H1 (cell line): ENCODE measurements at regions not wholly inside any gene's neighbourhood (a gene's known extent, or its start where the extent isn't known, plus 50 kb on each side); places are given as distances from the start of the nearest gene placed in this dataset.

Source experiments
- ASH2L ChIP-seq: fragments of 200-600, 300-600 bp; sonication (generic); IDR thresholded peaks from one replicate; pipeline ENCODE4 v1.7.1; 2017; ENCODE audit warnings: low read length
- CTCF ChIP-seq, 3 experiments: IDR thresholded peaks; 1 replicate in 2 of 3; 2 replicates in 1 of 3; pipeline versions ENCODE4 v1.5.1 to v1.6.1; 2011; ENCODE audit warnings: low read length in 3 of 3, mild to moderate bottlenecking in 3 of 3, inconsistent platforms in 2 of 3, low read depth in 1 of 3, moderate library complexity in 1 of 3; ENCODE audit not compliant: insufficient read depth in 1 of 3; ENCODE audit errors: control extremely low read depth in 1 of 3
- EP300 ChIP-seq, 2 experiments: IDR thresholded peaks; 1 replicate in 1 of 2; 2 replicates in 1 of 2; pipeline ENCODE4 v1.6.1; 2011 to 2012; ENCODE audit warnings: low read depth in 2 of 2, low read length in 2 of 2, mild to moderate bottlenecking in 2 of 2, borderline replicate concordance in 1 of 2, inconsistent platforms in 1 of 2, moderate library complexity in 1 of 2
- EZH2 ChIP-seq: fragments of 200-600 bp; sonication (generic); IDR thresholded peaks from 2 replicates; pipeline ENCODE4 v1.7.1; 2012; ENCODE audit warnings: low read depth, mild to moderate bottlenecking, moderate library complexity, low read length, inconsistent platforms; ENCODE audit not compliant: severe bottlenecking
- POLR2A ChIP-seq, 2 experiments: IDR thresholded peaks; 1 replicate in 1 of 2; 2 replicates in 1 of 2; pipeline ENCODE4 v1.6.1; 2011; ENCODE audit warnings: low read depth in 2 of 2, low read length in 2 of 2, mild to moderate bottlenecking in 2 of 2; ENCODE audit errors: control extremely low read depth in 1 of 2
- POLR2AphosphoS5 ChIP-seq: IDR thresholded peaks from 2 replicates; pipeline ENCODE4 v1.6.1; 2011; ENCODE audit warnings: low read depth, low read length
- SIN3A ChIP-seq, 2 experiments: IDR thresholded peaks in 1 of 2; conservative IDR thresholded peaks in 1 of 2; 2 replicates each; pipeline ENCODE4 v1.6.1; 2011 to 2012; ENCODE audit warnings: low read length in 2 of 2, improper control_type of control experiment in 1 of 2, low read depth in 1 of 2, mild to moderate bottlenecking in 1 of 2
- TAF1 ChIP-seq: IDR thresholded peaks from 2 replicates; pipeline ENCODE4 v1.6.1; 2011; ENCODE audit warnings: mild to moderate bottlenecking, low read depth, low read length
- USF2 ChIP-seq: IDR thresholded peaks from 2 replicates; pipeline ENCODE4 v1.6.1; 2011; ENCODE audit warnings: low read length, improper control_type of control experiment

- no peak for TF ChIP-seq ASH2L
- TF ChIP-seq TAF1, result no peak
- no peak for TF ChIP-seq CTCF (IDR thresholded peaks at IDR 0.05; ENCODE audit: control extremely low read depth in 1 of 3, insufficient read depth in 1 of 3, low read depth in 1 of 3, low read length in 3 of 3)
- no peak for TF ChIP-seq SIN3A (conservative IDR thresholded peaks at IDR 0.05 in 1 of 2, IDR thresholded peaks at IDR 0.05 in 1 of 2; ENCODE audit: low read depth in 1 of 2, low read length in 2 of 2)
- TF ChIP-seq USF2, result no peak
- no peak for TF ChIP-seq POLR2A (IDR thresholded peaks at IDR 0.05; ENCODE audit: control extremely low read depth in 1 of 2, low read depth in 2 of 2, low read length in 2 of 2)
- TF ChIP-seq POLR2AphosphoS5, result no peak
- no peak for TF ChIP-seq EP300 (IDR thresholded peaks at IDR 0.05; ENCODE audit: borderline replicate concordance in 1 of 2, low read depth in 2 of 2, low read length in 2 of 2)
- TF ChIP-seq EZH2, result no peak
Measured at GRCh38 chr11:91840640-91841240, 383.9 kb upstream of the FAT3 start.
